SK-N-MC (cell line): ENCODE measurements at regions not wholly inside any gene's neighbourhood (a gene's known extent, or its start where the extent isn't known, plus 50 kb on each side); places are given as distances from the start of the nearest gene placed in this dataset.

ENCODE experiments used
- EZH2 ChIP-seq: fragments of 200-600 bp; sonication (generic); IDR thresholded peaks from one replicate; pipeline ENCODE4 v1.6.1; 2017; ENCODE audit warnings: antibody characterized with exemption
- FOXP2 ChIP-seq: optimal IDR thresholded peaks from 2 replicates; pipeline ENCODE3; 2011; ENCODE audit warnings: mild to moderate bottlenecking, moderate library complexity; ENCODE audit not compliant: insufficient read depth; ENCODE audit errors: extremely low read length, control extremely low read depth
- POLR2AphosphoS5 ChIP-seq: IDR thresholded peaks from 2 replicates; pipeline ENCODE4 v1.6.1; 2012; ENCODE audit warnings: mild to moderate bottlenecking, low read depth, low read length, borderline replicate concordance

GRCh38 chr20:3318226-3318884 is 79.4 kb upstream of the SLC4A11 start:
- TF ChIP-seq POLR2AphosphoS5 (no peak), EZH2 (no peak), FOXP2 (no peak)
